HG03095 (cell line): ENCODE measurements at regions not wholly inside any gene's neighbourhood (a gene's known extent, or its start where the extent isn't known, plus 50 kb on each side); places are given as distances from the start of the nearest gene placed in this dataset.

Experiments used
- ATAC-seq: cut with Tn5 transposase; IDR thresholded peaks from one replicate; pipeline ENCODE4 v1.9.1; 2021; ENCODE audit warnings: moderate library complexity; ENCODE audit not compliant: unreplicated experiment

DNA sequence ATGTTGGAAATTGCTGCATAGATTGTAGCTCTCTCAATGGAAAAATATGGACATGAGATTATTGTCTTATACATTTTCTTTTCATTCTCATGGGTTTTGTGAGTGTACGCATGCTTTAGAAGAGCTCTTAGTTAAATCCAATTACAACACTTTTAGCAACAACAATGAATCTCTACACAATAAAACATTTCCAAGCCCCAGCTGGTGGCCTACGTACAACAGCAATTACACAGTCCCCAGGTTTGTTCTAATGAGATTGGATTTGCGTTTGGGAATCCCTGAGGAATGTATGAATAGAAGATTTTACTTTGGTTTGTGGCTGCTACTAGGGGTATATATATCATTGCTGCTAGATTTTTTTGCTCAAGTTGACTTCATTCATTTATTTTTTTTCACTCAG is 98.6 kb downstream of the FHDC1 start:
- no peak for ATAC-seq

DNA sequence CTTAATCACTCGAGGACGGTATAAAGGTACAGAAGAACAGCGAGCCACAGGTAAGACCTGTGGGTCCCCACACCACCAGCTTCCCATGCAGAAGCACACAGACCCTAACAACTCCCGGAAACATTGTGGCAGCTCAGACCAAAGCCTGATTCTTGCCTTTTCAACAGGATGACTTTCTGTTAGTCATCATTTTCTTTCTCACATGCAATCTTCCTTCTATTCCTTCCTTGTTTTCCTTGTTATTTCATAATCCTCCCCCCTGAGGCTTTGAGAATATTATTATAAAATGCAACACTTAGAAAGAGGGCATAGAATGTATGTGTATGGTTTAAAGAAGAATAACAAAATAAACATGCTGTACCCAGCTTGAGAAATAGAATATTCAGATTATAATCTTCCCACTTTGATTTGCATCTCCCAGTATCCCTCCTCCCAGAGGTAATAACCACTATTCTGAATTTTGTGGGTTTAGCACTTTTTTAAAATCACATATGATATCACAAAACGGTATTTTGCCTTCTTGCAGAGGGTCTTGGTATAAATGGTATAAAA is 100.9 kb downstream of the FHDC1 start:
- ATAC-seq: no peak

DNA sequence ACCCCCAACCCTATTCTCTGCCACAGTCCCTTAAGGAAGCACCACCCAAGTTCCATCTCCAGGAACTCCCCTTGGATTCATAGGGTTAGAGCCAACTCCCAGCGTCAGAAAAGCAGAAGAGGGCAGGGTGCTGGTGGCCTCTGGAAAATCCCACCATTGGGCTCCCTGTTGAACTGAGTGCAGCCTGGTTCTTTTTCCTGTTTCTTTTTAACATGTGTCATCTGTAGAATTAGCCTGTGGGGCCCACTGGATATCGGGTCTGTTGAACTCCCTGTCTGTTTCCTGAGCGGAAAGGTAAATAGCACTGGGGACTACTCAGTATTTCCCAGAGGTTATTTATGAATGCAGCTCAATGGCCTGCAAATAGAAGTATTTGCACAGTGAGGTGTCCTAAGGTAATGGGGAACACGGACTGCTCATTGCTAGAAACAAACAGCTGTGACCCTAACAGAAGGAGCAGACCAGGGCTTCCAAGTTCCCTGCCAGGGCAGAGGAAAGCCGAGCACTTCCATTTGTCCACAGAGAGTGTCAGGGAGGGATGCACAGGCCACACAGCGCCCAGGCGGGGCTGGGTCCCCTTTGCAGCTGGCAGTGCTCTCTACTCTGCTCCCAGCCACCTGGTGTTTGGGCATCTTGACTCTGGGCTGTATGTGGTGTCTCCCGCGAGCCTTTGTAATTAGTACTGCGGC is 102.6 kb downstream of the FHDC1 start:
- no peak for ATAC-seq

- no peak for ATAC-seq
These were observed 103.5 kb downstream of the FHDC1 start for GRCh38 chr4:153039542-153040185.

DNA sequence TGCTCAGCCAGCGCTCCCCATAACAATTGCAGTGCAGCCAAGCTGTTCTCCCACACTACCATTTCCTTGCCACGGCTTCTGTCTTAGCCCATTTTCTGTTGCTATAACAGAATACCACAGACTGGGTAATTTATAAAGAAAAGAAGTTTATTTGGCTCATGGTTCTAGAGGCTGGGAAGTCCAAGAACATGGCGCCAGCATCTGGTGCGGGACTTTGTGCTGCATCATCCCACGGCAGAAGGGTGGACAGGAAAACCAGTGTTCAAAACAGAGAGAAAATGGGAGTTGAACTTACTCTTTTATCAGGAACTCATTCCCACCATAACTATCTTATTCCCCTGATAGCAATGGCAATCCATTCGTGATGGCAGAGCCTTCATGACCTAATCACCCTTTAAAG is 104.6 kb downstream of the FHDC1 start:
- ATAC-seq: no peak

DNA sequence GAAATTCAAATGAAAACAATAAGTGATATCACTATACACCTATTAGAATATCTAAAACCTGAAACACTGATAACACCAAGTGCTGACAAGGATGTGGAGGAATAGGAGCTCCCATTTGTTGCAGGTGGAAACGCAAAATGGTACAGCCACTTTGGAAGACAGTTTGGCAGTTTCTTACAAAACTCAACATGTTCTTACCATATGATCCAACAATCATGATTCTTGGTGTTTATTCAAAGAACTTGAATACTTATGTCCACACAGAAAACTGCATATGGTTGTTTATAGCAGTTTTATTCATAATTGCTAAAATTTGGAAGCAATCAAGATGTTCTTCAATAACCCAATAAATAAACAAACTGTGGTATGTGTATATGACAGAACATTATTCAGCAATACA is 107.9 kb downstream of the FHDC1 start:
- no peak for ATAC-seq

DNA sequence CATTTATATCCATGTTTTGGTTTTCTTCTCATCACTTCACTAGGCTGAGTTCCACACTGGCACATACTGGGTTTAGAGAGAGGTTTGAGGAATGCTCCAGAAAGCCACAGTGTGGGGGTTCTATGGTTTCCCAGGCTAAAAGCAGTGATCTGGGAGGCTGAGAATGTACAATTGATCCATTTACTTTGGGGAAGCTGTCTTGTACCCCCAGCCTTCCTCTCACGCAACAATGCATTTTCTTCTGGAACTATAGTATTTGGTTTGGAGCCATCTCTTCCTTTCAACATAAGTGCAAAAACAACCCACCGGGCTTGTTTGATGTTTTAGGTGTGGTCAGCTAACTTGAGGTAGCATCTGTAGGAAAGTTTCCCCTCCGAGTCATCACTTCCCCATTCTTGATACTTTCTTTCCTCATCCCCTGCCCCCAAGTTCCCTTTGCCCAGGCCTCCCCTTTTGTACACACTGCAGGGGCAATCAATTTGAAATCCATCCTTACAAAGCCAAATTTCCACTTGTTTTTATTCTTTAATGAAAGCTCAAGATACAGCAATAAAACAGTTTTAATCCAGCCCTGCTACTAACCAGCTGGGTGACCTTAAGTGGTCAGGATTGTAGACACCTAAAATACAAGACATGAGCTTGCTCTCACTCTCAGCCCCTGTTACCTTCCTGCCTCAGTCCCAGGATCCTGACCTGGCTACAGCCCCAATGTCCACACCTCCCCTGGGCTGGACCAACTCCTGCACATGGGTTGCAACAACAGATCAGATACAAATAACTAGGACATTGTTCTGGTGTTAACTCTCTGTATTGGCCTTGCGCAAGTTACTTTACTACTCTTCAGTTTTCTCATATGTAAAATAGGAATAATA is 109.2 kb downstream of the FHDC1 start:
- no peak for ATAC-seq

- ATAC-seq: no peak
These were observed 122.5 kb downstream of the FHDC1 start for GRCh38 chr4:153058671-153059060.

DNA sequence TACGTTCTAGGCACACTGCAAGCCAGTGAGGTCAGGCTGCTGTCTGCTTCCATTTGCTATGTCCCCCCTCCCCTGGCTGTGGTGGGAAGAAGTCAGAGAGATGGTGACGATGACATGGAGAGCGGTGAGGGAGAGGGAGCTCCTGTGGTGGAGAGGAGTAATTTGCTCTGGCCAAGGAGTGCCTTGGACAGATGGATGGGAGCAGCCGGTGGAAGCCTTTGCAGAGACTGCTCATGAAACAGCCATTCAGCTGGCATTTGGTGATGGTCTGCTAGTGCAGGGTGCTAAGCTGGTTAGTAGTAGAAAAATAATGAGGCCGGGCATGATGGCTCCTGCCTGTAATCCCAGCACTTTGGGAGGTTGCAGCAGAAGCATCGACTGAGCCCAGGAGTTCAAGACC is 124.1 kb downstream of the FHDC1 start:
- ATAC-seq: no peak

- ATAC-seq: no peak
These were observed 125.8 kb downstream of the FHDC1 start for GRCh38 chr4:153061971-153062370.

GRCh38 chr4:153062652-153063168 is 126.6 kb downstream of the FHDC1 start:
- no peak for ATAC-seq

DNA sequence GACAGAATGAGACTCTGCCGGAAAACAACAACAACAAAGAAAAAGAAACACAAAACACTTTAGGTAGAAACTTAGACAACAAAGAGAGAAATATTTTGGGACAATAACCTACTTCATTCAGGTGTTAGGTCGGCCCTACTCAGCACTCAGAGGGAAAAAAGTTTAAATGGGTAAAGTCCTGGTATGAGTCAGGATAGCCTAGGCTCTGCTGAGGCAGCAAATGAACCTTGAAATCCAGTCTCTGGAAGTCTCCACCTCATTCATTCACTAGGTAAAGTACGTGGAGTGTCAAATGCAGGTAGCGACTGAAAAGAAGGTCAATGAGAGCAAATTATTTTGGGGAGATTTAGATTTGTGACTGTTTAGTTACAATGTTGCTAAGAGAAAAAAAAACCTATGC is 127.4 kb downstream of the FHDC1 start:
- no peak for ATAC-seq

- no peak for ATAC-seq
These were observed 128.4 kb downstream of the FHDC1 start for GRCh38 chr4:153064571-153064970.

- ATAC-seq: no peak
These were observed 129.2 kb downstream of the FHDC1 start for GRCh38 chr4:153065276-153065675.

GRCh38 chr4:153067376-153067775 is 131.3 kb downstream of the FHDC1 start:
- no peak for ATAC-seq

DNA sequence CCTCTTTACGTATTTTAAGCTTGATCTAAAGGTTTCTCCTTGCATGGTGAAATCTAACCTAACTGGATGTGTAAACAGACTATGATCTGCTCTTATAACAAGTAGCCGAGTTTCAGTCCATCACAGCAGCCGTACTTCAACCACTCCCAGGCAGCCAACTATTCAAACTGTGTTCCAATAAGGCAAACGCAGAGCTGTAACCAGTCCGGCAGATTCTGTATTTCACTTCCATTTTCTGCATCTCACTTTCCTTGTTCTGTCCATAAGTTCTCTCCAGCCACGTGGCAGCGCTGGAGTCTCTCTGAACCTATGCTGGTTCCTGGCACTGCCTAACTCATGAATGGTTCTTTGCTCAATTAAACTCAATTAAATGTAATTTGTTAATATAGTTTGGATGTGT is 132.6 kb downstream of the FHDC1 start:
- ATAC-seq: no peak

DNA sequence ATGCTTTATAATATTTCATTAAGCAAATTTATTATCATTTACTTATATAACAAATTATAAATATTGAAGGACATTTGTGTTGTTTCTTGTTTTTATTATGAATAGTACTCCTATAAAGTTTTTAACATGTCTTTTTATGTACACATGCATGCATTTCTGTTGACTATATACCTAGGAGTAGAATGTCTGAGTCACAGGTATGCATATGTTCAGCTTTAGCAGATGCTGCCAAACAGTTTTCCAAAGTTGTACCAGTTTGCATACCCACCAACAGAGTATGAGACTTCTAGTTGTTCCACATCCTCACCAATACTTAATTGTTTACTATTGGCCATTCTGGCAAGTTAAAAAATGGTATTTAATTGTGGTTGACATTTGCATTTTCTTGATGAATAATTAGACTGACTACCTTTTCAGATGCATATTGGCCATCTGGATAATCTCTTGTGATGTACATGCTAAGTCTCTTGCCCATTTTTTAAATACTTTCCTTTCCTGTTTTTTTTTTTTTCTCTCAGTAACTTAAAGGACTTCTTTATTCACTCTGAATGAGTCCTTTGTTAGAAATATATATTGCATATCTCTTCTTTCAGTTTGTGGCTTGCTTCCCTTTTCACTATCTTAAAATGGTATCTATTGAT is 132.2 kb upstream of the TRIM2 start:
- ATAC-seq: no peak

DNA sequence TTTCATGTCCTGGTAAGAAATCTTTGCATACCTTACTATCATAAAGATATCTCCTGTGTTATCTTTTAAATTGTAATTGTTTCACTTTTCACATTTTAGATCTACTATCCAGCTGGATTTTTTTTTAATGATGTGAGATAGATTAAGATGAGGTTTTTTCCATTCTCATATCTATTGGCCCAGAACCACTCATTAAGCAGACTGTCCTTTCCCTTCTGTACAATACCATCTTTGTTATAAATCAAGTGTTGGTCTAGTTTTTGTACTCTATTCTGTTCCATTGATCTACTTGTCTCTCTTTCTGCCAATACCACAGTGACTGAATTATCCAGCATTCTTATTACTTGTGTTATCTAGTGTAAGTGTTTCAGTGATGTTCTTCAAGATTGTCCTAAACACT is 131.6 kb upstream of the TRIM2 start:
- ATAC-seq: no peak

DNA sequence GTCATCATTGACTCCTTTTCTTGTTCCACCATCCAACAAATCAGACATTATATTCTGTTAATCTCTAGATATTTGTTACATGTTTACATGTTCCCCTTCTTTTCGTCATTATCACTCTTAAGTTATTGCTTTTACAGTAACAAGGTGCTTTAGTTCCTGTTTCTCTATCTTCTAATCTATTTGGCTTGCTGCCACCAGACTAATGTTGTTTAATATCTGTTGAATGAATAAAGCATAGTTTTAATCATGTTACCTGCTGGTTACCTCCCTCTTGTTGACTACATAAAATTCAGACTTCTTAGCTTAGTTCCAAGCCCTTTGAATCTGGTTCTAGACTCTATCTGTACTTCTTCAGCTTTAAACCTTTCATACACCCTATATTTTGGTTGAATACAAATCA is 129.8 kb upstream of the TRIM2 start:
- ATAC-seq: no peak

DNA sequence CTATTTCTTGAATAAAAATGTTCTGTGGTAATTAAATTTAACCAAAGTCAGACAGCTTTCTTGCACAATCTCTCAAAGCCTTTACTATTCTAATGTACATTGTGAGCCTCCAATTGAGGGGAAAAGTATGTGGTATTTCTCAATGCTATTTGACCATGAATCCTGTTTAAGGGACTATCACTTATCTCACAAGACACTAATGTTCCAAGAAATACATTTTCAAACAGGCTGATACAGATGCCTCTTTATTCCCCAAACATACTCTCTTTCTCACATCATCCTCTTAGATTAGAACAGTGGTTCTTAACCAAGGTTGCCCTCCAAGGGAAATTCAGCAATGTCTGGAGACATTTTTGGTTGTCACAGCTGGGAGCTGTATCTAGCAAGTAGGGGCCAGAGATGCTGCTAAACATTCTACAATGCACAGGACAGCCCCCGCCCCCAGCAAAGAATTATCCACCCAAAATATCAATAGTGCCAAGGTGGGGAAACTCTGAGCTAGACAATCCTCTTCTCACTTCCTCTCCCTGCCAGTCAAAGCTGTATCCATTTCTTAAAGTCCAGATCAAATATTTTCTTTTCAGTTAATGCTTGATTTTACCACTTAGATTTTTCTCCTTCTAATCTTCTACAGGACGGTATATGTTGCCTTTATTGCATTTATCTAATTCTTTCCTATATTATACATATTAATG is 129.2 kb upstream of the TRIM2 start:
- no peak for ATAC-seq
